ENCODE measurements at regions not wholly inside any gene's neighbourhood (a gene's known extent, or its start where the extent isn't known, plus 50 kb on each side); places are given as distances from the start of the nearest gene placed in this dataset.
"Not testable (repeated sequence)": the region's sequence is repeated elsewhere in the genome, so short reads cannot be mapped to it uniquely, and the experiment has no call there.

- DNase-seq, result no peak
Measured at GRCh38 chr13:72571191-72571590, 156.2 kb downstream of the MZT1 start.

GRCh38 chr13:72570019-72570418 lies 157.4 kb downstream of the MZT1 start:
- no peak for DNase-seq

GRCh38 chr13:72567566-72567965 lies 159.9 kb downstream of the MZT1 start:
- no peak for DNase-seq

GRCh38 chr13:72566526-72566925 lies 160.9 kb downstream of the MZT1 start:
- no peak for DNase-seq

- DNase-seq, result no peak
Measured at GRCh38 chr13:72565893-72566292, 161.5 kb downstream of the MZT1 start.

- no peak for DNase-seq
Measured at GRCh38 chr13:72562686-72563085, 164.7 kb downstream of the MZT1 start.

GRCh38 chr13:72561791-72562190 lies 165.6 kb downstream of the MZT1 start:
- DNase-seq, result no peak

GRCh38 chr13:72559716-72560115 lies 167.7 kb downstream of the MZT1 start:
- DNase-seq, result no peak

GRCh38 chr13:72556945-72557344 lies 170.5 kb downstream of the MZT1 start:
- no peak for DNase-seq

- no peak for DNase-seq
Measured at GRCh38 chr13:72555601-72556000, 171.8 kb downstream of the MZT1 start.

- no peak for DNase-seq
Measured at GRCh38 chr13:72552731-72553130, 174.7 kb downstream of the MZT1 start.

GRCh38 chr13:72545895-72546294 lies 181.5 kb downstream of the MZT1 start:
- DNase-seq, result not testable (repeated sequence)

GRCh38 chr13:72545030-72545719 lies 182.3 kb downstream of the MZT1 start:
- no peak for DNase-seq

- no peak for DNase-seq
Measured at GRCh38 chr13:72544042-72544441, 183.4 kb downstream of the MZT1 start.

GRCh38 chr13:72542241-72542640 lies 185.2 kb downstream of the MZT1 start:
- no peak for DNase-seq

GRCh38 chr13:72541674-72542073 lies 185.8 kb downstream of the MZT1 start:
- no peak for DNase-seq

- no peak for DNase-seq
Measured at GRCh38 chr13:72540881-72541280, 186.5 kb downstream of the MZT1 start.

GRCh38 chr13:72539925-72540324 lies 187.5 kb downstream of the MZT1 start:
- DNase-seq, result no peak

- DNase-seq, result no peak
Measured at GRCh38 chr13:72537782-72538181, 189.6 kb downstream of the MZT1 start.

- no peak for DNase-seq
Measured at GRCh38 chr13:72537395-72537780, 190.0 kb downstream of the MZT1 start.

- no peak for DNase-seq
Measured at GRCh38 chr13:72536714-72537394, 190.6 kb downstream of the MZT1 start.

- DNase-seq, result no peak
Measured at GRCh38 chr13:72534951-72535640, 192.3 kb downstream of the MZT1 start.

GRCh38 chr13:72530471-72530870 lies 197.0 kb downstream of the MZT1 start:
- DNase-seq, result no peak

GRCh38 chr13:72527333-72527732 lies 200.1 kb downstream of the MZT1 start:
- no peak for DNase-seq
